ENCODE measurements at regions not wholly inside any gene's neighbourhood (a gene's known extent, or its start where the extent isn't known, plus 50 kb on each side); places are given as distances from the start of the nearest gene placed in this dataset.

DNA sequence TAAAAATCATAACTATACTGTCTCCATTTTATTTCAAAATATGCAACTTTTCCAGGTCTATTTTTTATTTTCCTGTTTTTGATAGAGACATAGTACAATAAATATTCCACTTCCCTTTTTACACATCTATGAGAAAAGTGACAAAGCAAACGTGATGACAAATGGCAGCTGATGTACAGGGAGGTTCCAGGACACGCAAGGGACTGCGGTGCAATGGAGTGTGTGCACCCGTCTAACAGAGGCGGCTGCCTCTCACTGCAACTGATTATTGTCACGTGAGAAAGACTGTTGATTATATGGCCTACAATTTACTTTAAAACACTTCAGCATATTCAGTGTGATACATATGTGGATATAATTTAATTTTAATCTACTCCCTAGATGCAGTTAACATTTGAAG lies 142.6 kb downstream of the LRRC30 start:
- no peaks in the 10 kb centered on the region for H3K27me3 ChIP-seq (ENCODE audit: insufficient read depth, low read length)
- H2AFZ ChIP-seq (ENCODE audit: low read length, unreplicated experiment) = no peak overlapping the region
- H3K4me1 ChIP-seq (ENCODE audit: control insufficient read depth, insufficient read depth, low read length, unreplicated experiment) = no peaks in the 10 kb centered on the region
- H3K79me2 ChIP-seq (ENCODE audit: control insufficient read depth, insufficient read depth, low read length, unreplicated experiment) = no peaks in the 10 kb centered on the region
- H3K4me3 ChIP-seq (ENCODE audit: low read depth, low read length) = no peak overlapping the region
- no peaks in the 10 kb centered on the region for H3K36me3 ChIP-seq (ENCODE audit: insufficient read depth, low read length)
- H3K27ac ChIP-seq (ENCODE audit: low read depth, low read length) = no peak overlapping the region

DNA sequence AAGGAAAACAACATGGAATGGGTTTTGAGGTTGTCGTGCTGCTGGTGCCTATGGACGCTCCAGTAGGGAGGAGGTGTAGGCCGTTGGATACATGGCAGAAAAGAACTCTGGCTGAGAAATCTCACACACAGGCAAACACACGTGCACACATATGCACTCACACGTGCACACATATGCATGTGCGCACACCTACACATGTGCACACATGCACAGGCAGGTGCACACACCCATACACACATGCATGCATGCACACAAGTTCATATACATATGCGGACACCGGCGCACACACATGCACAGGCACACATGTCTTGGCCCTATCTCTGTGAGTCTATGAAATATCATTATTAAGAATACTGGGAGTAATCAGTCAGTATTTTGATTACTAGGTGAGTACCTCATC lies 150.4 kb downstream of the LRRC30 start:
- Histone ChIP-seq H3K79me2 (ENCODE audit: control insufficient read depth, insufficient read depth, low read length, unreplicated experiment) (no peaks in the 10 kb centered on the region), H3K27me3 (ENCODE audit: insufficient read depth, low read length) (peaks cover 62% of the 10 kb centered on the region), H3K27ac (ENCODE audit: low read depth, low read length) (no peak overlapping the region), H3K4me3 (ENCODE audit: low read depth, low read length) (no peak overlapping the region), H3K36me3 (ENCODE audit: insufficient read depth, low read length) (no peaks in the 10 kb centered on the region), H3K4me1 (ENCODE audit: control insufficient read depth, insufficient read depth, low read length, unreplicated experiment) (no peaks in the 10 kb centered on the region), H2AFZ (ENCODE audit: low read length, unreplicated experiment) (no peak overlapping the region)

DNA sequence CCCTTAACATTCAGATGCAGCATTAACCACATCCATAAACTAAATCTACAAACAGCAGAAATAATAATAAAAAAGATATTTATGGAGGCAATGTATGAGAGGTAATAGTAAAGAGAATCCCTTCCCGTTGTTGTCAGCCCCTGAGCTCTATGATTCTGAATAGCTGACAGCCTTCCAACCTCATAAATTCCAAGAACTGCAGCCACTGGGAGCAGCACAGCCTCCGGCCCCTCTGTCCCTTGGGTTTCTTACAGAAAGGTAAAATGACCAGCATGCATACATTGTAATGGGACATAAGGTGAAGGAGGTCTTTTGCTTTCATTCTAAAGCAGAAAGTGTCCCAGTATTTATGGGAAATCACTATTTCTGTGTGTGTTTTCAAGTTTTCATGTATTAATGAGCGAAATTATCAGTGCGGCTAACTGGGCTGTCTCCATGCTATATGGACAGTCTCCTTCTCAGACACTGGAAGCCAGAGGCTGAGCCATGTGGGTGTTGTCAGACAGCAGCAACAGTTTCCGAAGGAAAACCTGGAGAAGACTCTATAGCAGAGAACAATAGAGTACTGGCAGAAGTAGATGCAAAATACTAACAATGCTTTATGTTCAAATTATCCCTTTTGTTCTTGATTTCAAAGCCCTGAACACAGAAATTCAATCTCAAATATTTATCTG lies 151.6 kb downstream of the LRRC30 start:
- H3K27ac ChIP-seq (ENCODE audit: low read depth, low read length) = no peak overlapping the region
- no peaks in the 10 kb centered on the region for H3K4me1 ChIP-seq (ENCODE audit: control insufficient read depth, insufficient read depth, low read length, unreplicated experiment)
- H3K79me2 ChIP-seq (ENCODE audit: control insufficient read depth, insufficient read depth, low read length, unreplicated experiment) = no peaks in the 10 kb centered on the region
- H3K36me3 ChIP-seq (ENCODE audit: insufficient read depth, low read length) = no peaks in the 10 kb centered on the region
- H2AFZ ChIP-seq (ENCODE audit: low read length, unreplicated experiment) = no peak overlapping the region
- H3K4me3 ChIP-seq (ENCODE audit: low read depth, low read length) = no peak overlapping the region
- H3K27me3 ChIP-seq (ENCODE audit: insufficient read depth, low read length) = peaks cover 68% of the 10 kb centered on the region

DNA sequence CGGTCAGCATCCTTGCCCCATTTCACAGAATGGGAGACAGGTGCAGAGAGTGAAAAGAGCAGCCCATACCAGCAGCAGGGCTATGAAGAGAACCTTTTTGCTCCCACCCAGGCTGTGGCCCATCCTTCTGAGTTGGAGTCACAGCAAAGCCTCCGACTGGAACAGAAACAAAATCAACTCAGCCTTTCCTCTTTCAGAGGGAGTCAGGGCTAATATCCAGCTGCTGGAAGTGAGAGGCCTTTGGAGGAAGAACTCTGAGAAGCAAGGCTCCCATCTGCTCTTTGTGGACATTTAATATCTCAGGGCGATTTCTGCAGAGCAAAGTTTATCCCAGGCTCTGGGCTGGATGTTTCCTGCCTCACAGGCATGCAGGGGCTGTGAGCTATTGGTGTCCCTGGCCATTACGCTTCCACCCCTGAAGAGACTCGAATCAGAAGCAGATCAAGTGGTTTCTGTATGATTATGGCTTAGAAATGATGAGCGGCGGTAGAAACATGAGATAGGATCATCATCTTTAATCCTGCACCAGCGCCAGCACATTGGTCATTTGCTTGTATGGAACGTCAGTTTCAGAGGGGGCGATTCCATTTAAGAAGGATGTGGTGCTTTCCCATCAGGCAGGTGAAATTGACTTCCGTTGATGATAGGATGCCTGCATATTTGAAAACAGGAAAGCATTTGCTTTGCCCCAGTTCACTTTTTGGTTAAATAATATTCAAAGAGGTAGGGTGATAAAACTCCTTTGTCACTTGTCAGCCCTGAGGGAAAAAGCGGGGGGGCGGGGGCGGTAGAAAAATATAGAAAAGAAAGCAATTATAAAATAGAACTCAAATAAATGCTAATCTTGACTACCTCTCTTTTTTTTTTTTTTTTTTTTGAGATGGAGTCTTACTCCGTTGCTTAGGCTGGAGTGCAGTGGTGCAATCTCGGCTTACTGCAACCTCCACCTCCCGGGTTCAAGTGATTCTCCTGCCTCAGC lies 152.4 kb downstream of the LRRC30 start:
- Histone ChIP-seq H3K27me3 (ENCODE audit: insufficient read depth, low read length) (peaks cover 76% of the 10 kb centered on the region), H3K4me3 (ENCODE audit: low read depth, low read length) (no peak overlapping the region), H3K27ac (ENCODE audit: low read depth, low read length) (no peak overlapping the region), H3K4me1 (ENCODE audit: control insufficient read depth, insufficient read depth, low read length, unreplicated experiment) (no peaks in the 10 kb centered on the region), H2AFZ (ENCODE audit: low read length, unreplicated experiment) (no peak overlapping the region), H3K79me2 (ENCODE audit: control insufficient read depth, insufficient read depth, low read length, unreplicated experiment) (no peaks in the 10 kb centered on the region), H3K36me3 (ENCODE audit: insufficient read depth, low read length) (no peaks in the 10 kb centered on the region)

DNA sequence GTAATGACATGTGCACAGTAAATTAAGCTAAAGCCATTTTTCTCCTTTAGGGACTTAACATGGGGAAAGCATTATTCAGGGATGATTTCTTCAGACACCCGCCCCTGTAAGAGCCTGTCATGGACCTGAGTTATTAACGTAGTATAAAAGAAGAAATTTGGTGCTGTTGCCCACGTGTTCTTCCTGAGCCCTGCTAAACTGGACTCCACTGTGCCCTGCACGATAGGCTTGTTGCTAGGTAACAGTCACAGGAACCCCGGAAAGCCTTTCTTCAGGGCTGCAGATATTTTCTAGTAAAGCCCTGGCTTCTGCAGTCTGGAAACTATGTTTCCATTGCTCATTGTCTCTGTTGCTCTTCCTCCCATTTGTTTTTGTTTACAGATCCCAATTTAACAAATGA lies 157.9 kb downstream of the LRRC30 start:
- no peak overlapping the region for H3K27ac ChIP-seq (ENCODE audit: low read depth, low read length)
- peaks cover 54% of the 10 kb centered on the region for H3K27me3 ChIP-seq (ENCODE audit: insufficient read depth, low read length)
- H3K4me3 ChIP-seq (ENCODE audit: low read depth, low read length) = no peak overlapping the region
- no peaks in the 10 kb centered on the region for H3K36me3 ChIP-seq (ENCODE audit: insufficient read depth, low read length)
- no peaks in the 10 kb centered on the region for H3K4me1 ChIP-seq (ENCODE audit: control insufficient read depth, insufficient read depth, low read length, unreplicated experiment)
- H3K79me2 ChIP-seq (ENCODE audit: control insufficient read depth, insufficient read depth, low read length, unreplicated experiment) = no peaks in the 10 kb centered on the region
- H2AFZ ChIP-seq (ENCODE audit: low read length, unreplicated experiment) = no peak overlapping the region

DNA sequence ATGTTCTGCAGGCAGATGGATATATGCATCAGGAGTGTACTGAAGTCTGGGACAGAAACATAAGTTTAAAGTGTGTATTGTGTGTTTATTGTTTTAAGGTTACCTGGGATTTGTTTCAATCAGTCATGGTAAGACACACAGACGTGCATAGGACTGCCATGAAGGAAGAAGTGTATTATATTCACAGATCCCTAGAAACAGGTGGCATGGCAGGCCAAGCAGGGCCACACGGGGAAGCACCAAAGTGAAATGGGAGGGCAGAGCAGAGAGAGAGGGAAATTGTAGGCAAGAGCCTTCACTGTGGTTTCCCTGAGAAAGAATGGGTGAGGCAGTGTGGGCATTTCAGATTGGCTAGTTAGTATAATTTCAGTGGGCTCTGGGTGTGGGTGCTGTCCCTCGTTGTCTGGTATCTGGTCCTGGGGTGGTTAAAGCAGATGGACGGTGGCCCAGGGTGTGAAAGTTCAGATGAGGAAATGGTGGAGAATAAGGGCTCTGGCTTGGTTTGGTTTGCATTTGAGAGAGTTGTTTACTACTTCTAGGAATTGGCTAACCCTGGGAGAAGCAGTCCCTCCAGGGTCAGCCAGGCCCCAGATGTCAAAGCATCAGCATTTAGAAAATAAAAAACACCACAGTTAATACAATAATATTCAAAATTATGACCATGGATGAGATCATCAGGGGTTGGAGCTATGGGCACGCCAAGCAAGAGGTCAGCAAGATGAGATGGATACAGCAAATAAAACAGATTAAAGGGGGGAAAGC lies 160.0 kb downstream of the LRRC30 start:
- no peak overlapping the region for H3K27ac ChIP-seq (ENCODE audit: low read depth, low read length)
- no peaks in the 10 kb centered on the region for H3K79me2 ChIP-seq (ENCODE audit: control insufficient read depth, insufficient read depth, low read length, unreplicated experiment)
- no peak overlapping the region for H2AFZ ChIP-seq (ENCODE audit: low read length, unreplicated experiment)
- H3K27me3 ChIP-seq (ENCODE audit: insufficient read depth, low read length) = peaks cover 47% of the 10 kb centered on the region
- H3K4me1 ChIP-seq (ENCODE audit: control insufficient read depth, insufficient read depth, low read length, unreplicated experiment) = no peaks in the 10 kb centered on the region
- no peak overlapping the region for H3K4me3 ChIP-seq (ENCODE audit: low read depth, low read length)
- H3K36me3 ChIP-seq (ENCODE audit: insufficient read depth, low read length) = no peaks in the 10 kb centered on the region

DNA sequence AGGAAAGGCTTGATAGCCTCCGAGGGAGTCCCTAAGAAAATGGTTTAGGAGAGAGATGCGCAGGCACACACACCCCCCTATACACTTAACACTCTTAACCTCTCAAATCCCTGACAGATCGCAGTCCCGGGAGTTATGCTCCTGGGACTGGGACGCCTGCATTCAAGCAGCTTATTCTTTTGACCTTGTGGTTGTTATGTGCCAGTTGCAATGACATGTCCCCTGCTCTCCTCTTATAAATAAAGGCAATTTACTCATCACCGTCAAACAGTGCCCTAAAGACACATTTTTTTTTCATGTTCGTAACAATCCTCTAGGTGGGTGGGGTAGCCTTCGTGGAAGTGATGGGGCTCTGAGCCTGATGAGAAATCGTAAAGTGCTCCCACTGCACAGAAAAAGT lies 162.2 kb downstream of the LRRC30 start:
- H3K36me3 ChIP-seq (ENCODE audit: insufficient read depth, low read length) = no peaks in the 10 kb centered on the region
- H3K27ac ChIP-seq (ENCODE audit: low read depth, low read length) = no peak overlapping the region
- H2AFZ ChIP-seq (ENCODE audit: low read length, unreplicated experiment) = no peak overlapping the region
- peaks cover 51% of the 10 kb centered on the region for H3K27me3 ChIP-seq (ENCODE audit: insufficient read depth, low read length)
- H3K4me1 ChIP-seq (ENCODE audit: control insufficient read depth, insufficient read depth, low read length, unreplicated experiment) = no peaks in the 10 kb centered on the region
- H3K4me3 ChIP-seq (ENCODE audit: low read depth, low read length) = no peak overlapping the region
- no peaks in the 10 kb centered on the region for H3K79me2 ChIP-seq (ENCODE audit: control insufficient read depth, insufficient read depth, low read length, unreplicated experiment)

DNA sequence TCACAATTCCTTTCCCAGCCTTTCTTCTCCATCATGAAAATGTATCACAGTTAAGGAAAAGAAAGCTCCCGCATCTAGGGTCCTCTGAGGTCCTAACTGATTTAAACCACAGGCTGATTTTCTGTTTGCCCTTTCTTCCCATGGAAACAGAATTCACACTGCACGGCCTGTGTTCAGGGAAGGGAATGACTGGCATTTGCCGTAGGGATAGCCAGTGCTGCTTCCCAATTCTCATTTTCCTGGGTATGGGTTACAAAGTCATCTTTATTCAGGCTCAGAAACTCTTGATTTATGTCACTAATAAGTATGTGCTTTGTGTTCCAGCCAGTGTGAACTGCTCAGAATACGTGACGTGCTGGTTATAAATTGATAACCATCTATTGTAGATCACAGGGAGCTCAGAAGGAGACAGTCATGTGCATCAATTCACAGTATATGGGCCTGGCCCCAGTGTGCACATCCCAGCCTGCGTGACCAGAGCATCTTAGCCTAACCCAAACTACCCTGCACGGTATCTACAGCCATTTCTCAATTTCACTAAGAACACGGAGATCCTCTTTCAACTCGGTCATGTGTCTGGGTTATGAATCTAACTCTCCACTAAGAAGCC lies 163.3 kb downstream of the LRRC30 start:
- Histone ChIP-seq H2AFZ (ENCODE audit: low read length, unreplicated experiment) (no peak overlapping the region), H3K4me1 (ENCODE audit: control insufficient read depth, insufficient read depth, low read length, unreplicated experiment) (no peaks in the 10 kb centered on the region), H3K27ac (ENCODE audit: low read depth, low read length) (no peak overlapping the region), H3K27me3 (ENCODE audit: insufficient read depth, low read length) (peaks cover 40% of the 10 kb centered on the region), H3K79me2 (ENCODE audit: control insufficient read depth, insufficient read depth, low read length, unreplicated experiment) (no peaks in the 10 kb centered on the region), H3K36me3 (ENCODE audit: insufficient read depth, low read length) (no peaks in the 10 kb centered on the region), H3K4me3 (ENCODE audit: low read depth, low read length) (no peak overlapping the region)

DNA sequence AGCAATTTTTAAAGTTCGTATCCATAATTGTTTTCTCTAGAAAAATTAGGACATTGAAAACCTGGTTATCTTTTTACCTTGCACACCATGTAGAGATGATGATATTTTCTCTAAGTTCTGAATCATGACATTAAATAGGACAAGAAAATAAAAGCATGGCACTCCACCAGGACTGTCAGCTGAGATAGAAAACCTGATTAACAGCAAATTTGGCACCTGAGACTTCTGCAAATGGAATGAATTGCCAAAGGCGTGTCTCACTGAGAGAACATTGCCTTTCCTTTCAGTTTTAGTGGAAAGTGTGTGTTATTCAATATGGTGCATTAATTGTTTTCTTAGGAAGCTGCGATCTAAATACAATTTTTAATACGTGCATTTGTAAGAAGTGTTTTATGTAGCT lies 164.7 kb downstream of the LRRC30 start:
- no peak overlapping the region for H3K27ac ChIP-seq (ENCODE audit: low read depth, low read length)
- H3K4me1 ChIP-seq (ENCODE audit: control insufficient read depth, insufficient read depth, low read length, unreplicated experiment) = no peaks in the 10 kb centered on the region
- H3K79me2 ChIP-seq (ENCODE audit: control insufficient read depth, insufficient read depth, low read length, unreplicated experiment) = no peaks in the 10 kb centered on the region
- no peak overlapping the region for H2AFZ ChIP-seq (ENCODE audit: low read length, unreplicated experiment)
- H3K4me3 ChIP-seq (ENCODE audit: low read depth, low read length) = no peak overlapping the region
- H3K36me3 ChIP-seq (ENCODE audit: insufficient read depth, low read length) = no peaks in the 10 kb centered on the region
- H3K27me3 ChIP-seq (ENCODE audit: insufficient read depth, low read length) = peaks cover 33% of the 10 kb centered on the region

DNA sequence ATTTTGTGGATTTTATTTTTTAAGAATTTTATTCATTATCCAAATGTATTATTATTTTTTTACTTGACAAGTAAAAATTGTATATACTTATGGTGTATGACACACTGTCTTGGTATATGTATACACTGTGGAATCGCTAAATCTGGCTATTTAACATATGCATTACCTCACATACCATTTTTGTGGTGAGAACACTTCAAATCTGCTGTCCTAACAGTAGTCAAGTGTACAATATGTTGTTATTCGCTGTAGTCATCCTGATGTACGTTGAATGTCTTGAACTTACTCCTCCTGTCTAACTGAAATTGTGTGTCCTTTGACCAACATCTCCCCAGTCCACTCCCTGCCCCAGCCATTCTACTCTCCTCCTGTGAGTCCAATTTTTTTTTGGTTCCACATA lies 153.2 kb upstream of the PTPRM start:
- H3K27ac ChIP-seq (ENCODE audit: low read depth, low read length) = 0 out of 2 replicates have a peak overlapping the region, but pooled peaks have one; percentile 4
- H3K27me3 ChIP-seq (ENCODE audit: insufficient read depth, low read length) = no peaks in the 10 kb centered on the region
- no peaks in the 10 kb centered on the region for H3K79me2 ChIP-seq (ENCODE audit: control insufficient read depth, insufficient read depth, low read length, unreplicated experiment)
- H3K4me1 ChIP-seq (ENCODE audit: control insufficient read depth, insufficient read depth, low read length, unreplicated experiment) = peaks cover 23% of the 10 kb centered on the region
- no peaks in the 10 kb centered on the region for H3K36me3 ChIP-seq (ENCODE audit: insufficient read depth, low read length)
- H3K4me3 ChIP-seq (ENCODE audit: low read depth, low read length) = no peak overlapping the region
- peak overlapping the region; percentile 71 for H2AFZ ChIP-seq (ENCODE audit: low read length, unreplicated experiment)
